Endothelial cell of umbilical vein (primary cell): ENCODE measurements at regions not wholly inside any gene's neighbourhood (a gene's known extent, or its start where the extent isn't known, plus 50 kb on each side); places are given as distances from the start of the nearest gene placed in this dataset.

Source experiments
- EZH2 ChIP-seq: IDR thresholded peaks from 2 replicates; pipeline ENCODE4 v1.6.1; 2012; ENCODE audit warnings: borderline replicate concordance, low read depth, mild to moderate bottlenecking, moderate library complexity, low read length, inconsistent platforms; ENCODE audit not compliant: severe bottlenecking
- JUN ChIP-seq: IDR thresholded peaks from 2 replicates; pipeline ENCODE4 v1.6.1; 2011; ENCODE audit warnings: borderline replicate concordance, low read depth; ENCODE audit not compliant: insufficient read length, insufficient read depth
- POLR2A ChIP-seq: IDR thresholded peaks from 2 replicates; pipeline ENCODE4 v1.6.1; 2012; ENCODE audit warnings: low read depth, mild to moderate bottlenecking, control low read depth, low read length
- POLR2AphosphoS5 ChIP-seq: IDR thresholded peaks from 2 replicates; pipeline ENCODE4 v1.6.1; 2012; ENCODE audit warnings: low read depth, mild to moderate bottlenecking, control low read depth, low read length, moderate library complexity; ENCODE audit not compliant: insufficient read depth
- TF ChIP-seq, protein P1 (sequence below), 2 donors: IDR thresholded peaks; 1 replicate in 1 of 2; 2 replicates in 1 of 2; pipeline ENCODE4 v1.5.1; 2011; ENCODE audit warnings: low read length in 2 of 2, mild to moderate bottlenecking in 2 of 2, moderate library complexity in 2 of 2, control low read depth in 1 of 2, inconsistent platforms in 1 of 2, low read depth in 1 of 2; ENCODE audit not compliant: insufficient read depth in 1 of 2; ENCODE audit errors: extremely low read depth in 1 of 2
- TF ChIP-seq, protein P2 (sequence below): IDR thresholded peaks from 2 replicates; pipeline ENCODE4 v1.6.1; 2011; ENCODE audit not compliant: insufficient read depth, insufficient read length

DNA sequence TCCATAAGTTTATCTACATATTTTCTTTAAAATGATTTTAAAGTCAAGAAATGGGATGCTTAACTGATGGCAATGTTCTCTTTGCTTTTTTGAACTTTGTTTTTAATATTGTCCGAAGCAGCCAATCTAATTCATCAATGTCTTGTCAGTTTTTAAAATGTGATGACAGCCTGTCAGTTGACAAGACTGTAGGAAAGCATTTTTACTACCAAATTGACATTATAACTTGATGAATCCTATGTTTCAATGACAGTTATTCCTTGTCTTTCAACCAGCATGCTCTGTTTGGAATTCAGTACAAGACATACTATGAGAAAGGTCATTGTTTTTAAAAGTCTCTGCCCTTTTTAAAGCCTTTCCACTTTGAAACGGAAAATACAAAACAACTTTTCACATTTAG, 1073.2 kb downstream of the TMTC2 start:
- TF ChIP-seq POLR2A (no peak), EZH2 (no peak), JUN (no peak), POLR2AphosphoS5 (no peak)
- TF ChIP-seq, protein P1, sequence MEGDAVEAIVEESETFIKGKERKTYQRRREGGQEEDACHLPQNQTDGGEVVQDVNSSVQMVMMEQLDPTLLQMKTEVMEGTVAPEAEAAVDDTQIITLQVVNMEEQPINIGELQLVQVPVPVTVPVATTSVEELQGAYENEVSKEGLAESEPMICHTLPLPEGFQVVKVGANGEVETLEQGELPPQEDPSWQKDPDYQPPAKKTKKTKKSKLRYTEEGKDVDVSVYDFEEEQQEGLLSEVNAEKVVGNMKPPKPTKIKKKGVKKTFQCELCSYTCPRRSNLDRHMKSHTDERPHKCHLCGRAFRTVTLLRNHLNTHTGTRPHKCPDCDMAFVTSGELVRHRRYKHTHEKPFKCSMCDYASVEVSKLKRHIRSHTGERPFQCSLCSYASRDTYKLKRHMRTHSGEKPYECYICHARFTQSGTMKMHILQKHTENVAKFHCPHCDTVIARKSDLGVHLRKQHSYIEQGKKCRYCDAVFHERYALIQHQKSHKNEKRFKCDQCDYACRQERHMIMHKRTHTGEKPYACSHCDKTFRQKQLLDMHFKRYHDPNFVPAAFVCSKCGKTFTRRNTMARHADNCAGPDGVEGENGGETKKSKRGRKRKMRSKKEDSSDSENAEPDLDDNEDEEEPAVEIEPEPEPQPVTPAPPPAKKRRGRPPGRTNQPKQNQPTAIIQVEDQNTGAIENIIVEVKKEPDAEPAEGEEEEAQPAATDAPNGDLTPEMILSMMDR (IDR thresholded peaks at IDR 0.05; ENCODE audit: extremely low read depth in 1 of 2, insufficient read depth in 1 of 2, low read depth in 1 of 2, low read length in 2 of 2) = no peak
- TF ChIP-seq, protein P2, sequence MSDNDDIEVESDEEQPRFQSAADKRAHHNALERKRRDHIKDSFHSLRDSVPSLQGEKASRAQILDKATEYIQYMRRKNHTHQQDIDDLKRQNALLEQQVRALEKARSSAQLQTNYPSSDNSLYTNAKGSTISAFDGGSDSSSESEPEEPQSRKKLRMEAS = no peak
